Ishikawa (cell line): ENCODE measurements at regions not wholly inside any gene's neighbourhood (a gene's known extent, or its start where the extent isn't known, plus 50 kb on each side); places are given as distances from the start of the nearest gene placed in this dataset.

Experiments
- CEBPB ChIP-seq: IDR thresholded peaks from 2 replicates; pipeline ENCODE4 v1.6.1; 2012
- CREB1 ChIP-seq: IDR thresholded peaks from 2 replicates; pipeline ENCODE4 v1.6.1; 2012; ENCODE audit warnings: low read depth
- EGR1 ChIP-seq: IDR thresholded peaks from 2 replicates; pipeline ENCODE4 v1.6.1; 2012
- EP300 ChIP-seq: IDR thresholded peaks from 2 replicates; pipeline ENCODE4 v1.6.1; 2012; ENCODE audit warnings: borderline replicate concordance
- FOXM1 ChIP-seq: IDR thresholded peaks from 2 replicates; pipeline ENCODE4 v1.6.1; 2012; ENCODE audit warnings: low read depth, borderline replicate concordance
- NFIC ChIP-seq: IDR thresholded peaks from 2 replicates; pipeline ENCODE4 v1.6.1; 2012
- RAD21 ChIP-seq: IDR thresholded peaks from 2 replicates; pipeline ENCODE4 v1.6.1; 2012; ENCODE audit warnings: low read depth
- TAF1 ChIP-seq: IDR thresholded peaks from 2 replicates; pipeline ENCODE4 v1.6.1; 2012; ENCODE audit warnings: low read depth, mild to moderate bottlenecking
- TCF12 ChIP-seq: IDR thresholded peaks from 2 replicates; pipeline ENCODE4 v1.6.1; 2012; ENCODE audit warnings: low read depth
- TEAD4 ChIP-seq: IDR thresholded peaks from 2 replicates; pipeline ENCODE4 v1.6.1; 2012
- YY1 ChIP-seq: IDR thresholded peaks from 2 replicates; pipeline ENCODE4 v1.6.1; 2012; ENCODE audit warnings: low read depth
- ZBTB7A ChIP-seq: IDR thresholded peaks from 2 replicates; pipeline ENCODE4 v1.6.1; 2012; ENCODE audit warnings: low read depth
- TF ChIP-seq, protein P1 (sequence below): IDR thresholded peaks from 2 replicates; pipeline ENCODE4 v1.6.1; 2012; ENCODE audit warnings: low read depth, mild to moderate bottlenecking
- TF ChIP-seq, protein P2 (sequence below): IDR thresholded peaks from 2 replicates; pipeline ENCODE4 v1.6.1; 2012
- TF ChIP-seq, protein P3 (sequence below): IDR thresholded peaks from 2 replicates; pipeline ENCODE4 v1.6.1; 2012

DNA sequence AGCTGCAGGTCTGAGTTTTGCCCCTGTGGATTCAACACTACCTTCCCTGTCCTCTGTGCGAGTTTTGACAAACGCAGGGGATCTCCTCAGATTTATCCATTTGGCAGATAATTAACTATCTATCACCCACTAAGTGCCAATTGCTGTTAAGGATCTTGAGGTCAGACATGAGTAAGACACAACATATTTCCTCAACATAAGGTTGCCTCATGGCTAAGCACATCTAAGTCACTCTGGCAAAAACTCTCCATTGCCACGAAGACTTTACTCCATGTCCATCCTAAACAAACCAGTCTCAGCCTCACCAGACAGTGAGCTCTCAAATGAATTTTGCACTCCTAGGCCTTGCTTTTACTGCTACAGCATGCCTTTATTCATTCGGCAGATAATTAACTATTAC lies 408.4 kb downstream of the MAFB start:
- TF ChIP-seq RAD21 = no peak
- no peak for TF ChIP-seq CEBPB
- no peak for TF ChIP-seq YY1
- TF ChIP-seq EGR1 = no peak
- no peak for TF ChIP-seq EP300
- TF ChIP-seq, protein P1, sequence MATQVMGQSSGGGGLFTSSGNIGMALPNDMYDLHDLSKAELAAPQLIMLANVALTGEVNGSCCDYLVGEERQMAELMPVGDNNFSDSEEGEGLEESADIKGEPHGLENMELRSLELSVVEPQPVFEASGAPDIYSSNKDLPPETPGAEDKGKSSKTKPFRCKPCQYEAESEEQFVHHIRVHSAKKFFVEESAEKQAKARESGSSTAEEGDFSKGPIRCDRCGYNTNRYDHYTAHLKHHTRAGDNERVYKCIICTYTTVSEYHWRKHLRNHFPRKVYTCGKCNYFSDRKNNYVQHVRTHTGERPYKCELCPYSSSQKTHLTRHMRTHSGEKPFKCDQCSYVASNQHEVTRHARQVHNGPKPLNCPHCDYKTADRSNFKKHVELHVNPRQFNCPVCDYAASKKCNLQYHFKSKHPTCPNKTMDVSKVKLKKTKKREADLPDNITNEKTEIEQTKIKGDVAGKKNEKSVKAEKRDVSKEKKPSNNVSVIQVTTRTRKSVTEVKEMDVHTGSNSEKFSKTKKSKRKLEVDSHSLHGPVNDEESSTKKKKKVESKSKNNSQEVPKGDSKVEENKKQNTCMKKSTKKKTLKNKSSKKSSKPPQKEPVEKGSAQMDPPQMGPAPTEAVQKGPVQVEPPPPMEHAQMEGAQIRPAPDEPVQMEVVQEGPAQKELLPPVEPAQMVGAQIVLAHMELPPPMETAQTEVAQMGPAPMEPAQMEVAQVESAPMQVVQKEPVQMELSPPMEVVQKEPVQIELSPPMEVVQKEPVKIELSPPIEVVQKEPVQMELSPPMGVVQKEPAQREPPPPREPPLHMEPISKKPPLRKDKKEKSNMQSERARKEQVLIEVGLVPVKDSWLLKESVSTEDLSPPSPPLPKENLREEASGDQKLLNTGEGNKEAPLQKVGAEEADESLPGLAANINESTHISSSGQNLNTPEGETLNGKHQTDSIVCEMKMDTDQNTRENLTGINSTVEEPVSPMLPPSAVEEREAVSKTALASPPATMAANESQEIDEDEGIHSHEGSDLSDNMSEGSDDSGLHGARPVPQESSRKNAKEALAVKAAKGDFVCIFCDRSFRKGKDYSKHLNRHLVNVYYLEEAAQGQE = no peak
- no peak for TF ChIP-seq FOXM1
- TF ChIP-seq, protein P2, sequence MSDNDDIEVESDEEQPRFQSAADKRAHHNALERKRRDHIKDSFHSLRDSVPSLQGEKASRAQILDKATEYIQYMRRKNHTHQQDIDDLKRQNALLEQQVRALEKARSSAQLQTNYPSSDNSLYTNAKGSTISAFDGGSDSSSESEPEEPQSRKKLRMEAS = no peak
- no peak for TF ChIP-seq NFIC
- TF ChIP-seq TCF12 = no peak
- no peak for TF ChIP-seq TAF1
- no peak for TF ChIP-seq CREB1
- no peak for TF ChIP-seq ZBTB7A
- TF ChIP-seq, protein P3, sequence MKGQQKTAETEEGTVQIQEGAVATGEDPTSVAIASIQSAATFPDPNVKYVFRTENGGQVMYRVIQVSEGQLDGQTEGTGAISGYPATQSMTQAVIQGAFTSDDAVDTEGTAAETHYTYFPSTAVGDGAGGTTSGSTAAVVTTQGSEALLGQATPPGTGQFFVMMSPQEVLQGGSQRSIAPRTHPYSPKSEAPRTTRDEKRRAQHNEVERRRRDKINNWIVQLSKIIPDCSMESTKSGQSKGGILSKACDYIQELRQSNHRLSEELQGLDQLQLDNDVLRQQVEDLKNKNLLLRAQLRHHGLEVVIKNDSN = no peak
- no peak for TF ChIP-seq TEAD4

GRCh38 chr20:40279390-40279789 lies 409.6 kb downstream of the MAFB start:
- TF ChIP-seq TAF1 = no peak
- TF ChIP-seq, protein P2 = no peak
- no peak for TF ChIP-seq CEBPB
- no peak for TF ChIP-seq NFIC
- no peak for TF ChIP-seq TCF12
- TF ChIP-seq YY1 = no peak

DNA sequence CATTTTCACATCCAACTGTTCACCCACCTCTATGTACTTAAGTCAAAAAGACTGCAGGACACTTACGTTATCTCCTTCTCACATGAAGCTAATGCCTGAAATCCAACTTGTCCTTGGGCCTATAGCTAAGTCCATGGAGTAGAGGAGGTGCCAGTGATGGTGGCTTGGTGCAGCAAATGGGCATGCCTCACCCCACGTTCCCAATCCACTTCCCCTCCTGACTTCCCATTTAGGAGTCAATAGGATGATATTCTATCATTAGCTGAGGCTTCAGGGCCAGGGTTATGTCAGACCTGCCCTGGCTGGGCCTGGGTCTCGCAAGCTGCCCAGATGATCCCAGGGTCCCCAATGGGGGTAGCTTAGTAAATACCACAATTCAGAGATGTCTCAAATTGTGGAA lies 410.4 kb downstream of the MAFB start:
- TF ChIP-seq, protein P3 = no peak
- TF ChIP-seq RAD21 (no peak), EGR1 (no peak), YY1 (no peak), TAF1 (no peak), EP300 (no peak), TEAD4 (no peak), FOXM1 (no peak), CREB1 (no peak), NFIC (no peak), CEBPB (no peak), TCF12 (no peak), ZBTB7A (no peak)
- TF ChIP-seq, protein P2 = no peak
- TF ChIP-seq, protein P1 = no peak

DNA sequence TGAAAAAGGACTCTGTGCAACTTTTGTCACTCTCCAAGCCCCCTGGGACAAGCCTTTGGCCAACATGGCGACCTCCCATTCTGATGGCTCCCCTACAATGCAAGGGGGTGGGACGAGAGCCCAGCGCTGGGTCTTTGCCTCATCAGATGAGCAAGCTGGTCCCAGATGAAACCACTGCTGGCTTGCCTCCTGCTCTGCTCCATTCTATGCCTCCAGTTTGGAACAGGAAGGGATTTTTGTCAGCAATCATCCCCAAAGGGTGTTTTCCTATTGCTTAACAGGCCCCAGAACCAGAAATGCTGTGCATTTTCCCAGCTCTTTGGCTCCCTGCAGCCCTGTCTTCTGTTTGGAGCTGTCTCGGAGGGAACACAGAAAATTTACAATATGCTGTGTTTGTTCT lies 412.7 kb downstream of the MAFB start:
- TF ChIP-seq EGR1 = no peak
- TF ChIP-seq, protein P3 = no peak
- TF ChIP-seq CEBPB = no peak
- no peak for TF ChIP-seq CREB1
- no peak for TF ChIP-seq FOXM1
- TF ChIP-seq RAD21 = no peak
- TF ChIP-seq, protein P1 = no peak
- no peak for TF ChIP-seq YY1
- no peak for TF ChIP-seq TAF1
- TF ChIP-seq, protein P2 = no peak
- TF ChIP-seq TCF12 = no peak
- TF ChIP-seq ZBTB7A = no peak
